Activated CD8-positive, alpha-beta memory T cell treated with anti-CD3 and anti-CD28 coated beads, Interleukin-2, amount 50 U/mL, for 48 hours (primary cell): ENCODE measurements at regions not wholly inside any gene's neighbourhood (a gene's known extent, or its start where the extent isn't known, plus 50 kb on each side); places are given as distances from the start of the nearest gene placed in this dataset.
"Not testable (repeated sequence)": the region's sequence is repeated elsewhere in the genome, so short reads cannot be mapped to it uniquely, and the experiment has no call there.

Experiments used
- DNase-seq: peaks from one replicate; pipeline ENCODE4 v3.0.0-alpha.2; 2020

DNA sequence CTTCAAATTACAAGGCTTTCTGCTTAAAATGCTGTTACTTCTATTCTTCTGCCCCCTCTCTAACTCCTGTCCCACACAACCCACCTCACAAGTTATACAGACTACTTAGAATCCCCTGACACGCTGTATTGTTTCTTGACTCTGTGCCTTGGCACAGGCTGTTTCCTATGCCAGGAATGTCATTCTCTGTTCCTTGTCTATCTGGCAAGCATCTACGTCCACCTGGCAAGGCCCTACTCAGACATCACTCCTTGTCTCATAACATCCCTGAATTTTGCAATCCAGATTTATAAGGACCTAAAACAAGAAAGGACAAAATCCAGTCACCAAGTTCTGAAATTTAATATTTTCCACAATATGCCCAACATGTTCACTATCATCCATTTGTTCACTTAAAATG, 182.0 kb upstream of the CHRM3 start:
- no peak for DNase-seq

DNA sequence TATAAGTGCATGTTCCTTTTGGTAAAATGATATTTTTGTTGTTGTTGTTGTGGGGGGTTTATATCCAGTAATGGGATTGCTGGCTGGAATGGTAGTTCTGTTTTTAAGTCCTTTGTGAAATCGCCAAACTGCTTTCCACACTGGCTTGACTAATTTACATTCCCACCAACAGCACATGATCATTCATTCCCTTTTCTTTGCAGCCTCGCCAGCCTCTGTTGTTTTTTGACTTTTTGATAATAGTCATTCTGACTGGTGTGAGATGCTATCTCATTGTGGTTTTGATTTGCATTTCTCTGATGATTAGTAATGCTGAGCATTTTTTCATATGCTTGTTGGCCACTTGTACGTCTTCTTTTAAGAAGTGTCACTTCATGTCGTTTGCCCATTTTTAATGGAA, 188.5 kb upstream of the CHRM3 start:
- DNase-seq: no peak

DNA sequence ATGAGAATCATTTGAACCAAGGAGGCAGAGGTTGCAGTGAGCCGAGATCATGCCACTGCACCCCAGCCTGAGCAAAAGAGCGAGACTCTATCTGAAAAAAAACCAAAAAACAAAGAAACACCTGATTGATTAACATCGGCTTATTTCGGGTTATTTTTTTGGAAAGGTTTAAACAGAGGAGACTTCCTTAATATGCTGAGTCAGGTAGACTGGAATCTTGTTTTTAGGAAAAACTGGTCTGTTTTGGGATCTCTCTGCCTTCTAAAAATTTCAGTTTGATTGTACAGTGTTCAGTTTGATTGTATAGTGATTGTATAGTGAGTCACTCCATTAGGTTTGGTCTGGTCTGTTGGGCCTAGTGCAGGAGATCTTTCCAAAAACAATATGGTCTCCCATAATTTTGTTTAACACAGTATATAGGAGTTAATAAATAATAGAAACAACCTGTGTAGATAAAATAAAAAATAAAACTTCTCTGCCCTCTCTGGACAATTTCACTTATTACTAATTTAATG, 196.3 kb upstream of the CHRM3 start:
- no peak for DNase-seq

DNA sequence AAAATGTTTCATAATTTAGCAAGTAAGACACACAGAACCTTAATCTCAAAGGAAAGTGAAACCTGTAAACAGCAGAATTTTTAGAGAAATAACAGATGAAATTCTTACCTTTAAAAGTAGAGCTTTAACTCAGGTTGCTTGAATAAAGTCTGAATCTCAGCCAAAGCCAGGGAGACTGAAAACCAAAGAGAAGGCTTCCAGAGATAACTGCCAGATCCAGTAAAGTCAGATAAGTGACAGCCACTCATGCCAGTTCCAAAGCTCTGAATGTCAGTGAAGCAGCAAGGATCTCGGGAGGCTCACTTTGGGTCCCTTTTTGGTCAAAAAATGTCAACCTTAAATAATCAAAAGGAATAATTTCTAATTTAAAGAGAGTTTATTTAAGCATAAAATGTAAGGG, 199.9 kb upstream of the CHRM3 start:
- no peak for DNase-seq

DNA sequence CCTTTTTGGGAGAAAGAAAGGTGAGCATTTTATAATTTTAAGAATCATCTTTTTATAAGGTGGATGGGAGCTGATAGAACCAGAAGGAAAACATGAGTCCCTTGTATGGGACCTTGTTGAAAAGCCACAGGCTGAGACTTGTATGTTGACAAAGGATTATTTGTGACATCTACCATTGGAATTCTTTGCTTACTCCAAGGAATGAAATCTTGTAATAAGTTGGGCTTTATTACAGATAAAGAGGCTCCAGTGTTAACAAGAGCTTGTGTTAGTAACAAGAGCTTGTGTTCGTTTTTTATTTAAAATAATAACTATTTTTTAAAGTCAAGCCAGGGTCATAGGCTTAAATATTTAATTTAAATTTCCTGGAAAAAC, 201.1 kb upstream of the CHRM3 start:
- no peak for DNase-seq

DNA sequence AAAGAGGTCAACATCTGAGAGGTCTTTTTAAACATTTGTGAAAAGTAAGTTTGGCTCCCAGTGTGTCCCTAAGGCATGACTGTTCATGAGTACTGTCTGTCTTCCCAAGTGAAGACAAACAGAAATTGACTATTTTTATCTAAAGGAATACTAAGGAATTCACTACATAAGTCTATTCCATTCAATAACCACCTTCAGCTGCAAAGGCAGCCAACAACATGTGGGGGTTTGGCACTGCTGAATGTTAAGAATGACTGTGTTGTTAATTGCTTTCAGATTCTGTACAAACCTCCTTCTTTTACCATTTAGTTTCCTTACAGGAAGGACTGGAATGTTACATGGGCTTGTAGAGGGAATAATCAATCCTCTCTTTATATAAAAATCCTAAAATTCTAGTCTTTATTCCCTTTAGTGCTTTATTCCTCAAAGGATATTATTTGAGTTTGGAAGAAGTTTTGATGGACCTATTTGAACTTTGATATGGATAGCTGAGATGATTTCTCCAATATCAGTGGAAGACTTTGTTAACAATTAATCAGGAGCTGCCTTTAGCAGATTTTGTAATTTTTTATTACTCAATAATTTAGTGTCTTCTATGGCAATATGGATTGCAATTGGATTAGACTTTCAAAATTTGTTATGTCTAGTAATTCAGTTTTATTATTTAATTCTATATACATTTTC, 201.7 kb upstream of the CHRM3 start:
- no peak for DNase-seq

DNA sequence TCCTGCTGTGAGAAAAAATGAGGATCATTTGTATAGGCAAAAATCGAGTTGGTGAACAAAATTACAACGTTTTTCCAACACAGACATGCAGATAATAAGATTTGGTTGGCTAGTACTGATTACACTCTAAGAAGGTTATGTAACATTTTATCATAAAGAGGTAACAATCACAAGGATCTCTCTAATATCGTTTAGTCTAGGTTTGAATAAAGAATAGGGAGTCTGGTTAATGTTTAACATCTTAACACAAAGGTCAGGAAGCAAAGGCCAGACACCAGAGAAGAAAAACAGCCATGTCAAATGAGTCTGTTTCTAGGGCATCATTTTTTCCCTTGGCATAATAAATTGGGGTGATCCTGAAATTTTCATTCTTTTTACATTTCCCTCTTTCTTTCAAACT, 207.4 kb upstream of the CHRM3 start:
- no peak for DNase-seq

DNA sequence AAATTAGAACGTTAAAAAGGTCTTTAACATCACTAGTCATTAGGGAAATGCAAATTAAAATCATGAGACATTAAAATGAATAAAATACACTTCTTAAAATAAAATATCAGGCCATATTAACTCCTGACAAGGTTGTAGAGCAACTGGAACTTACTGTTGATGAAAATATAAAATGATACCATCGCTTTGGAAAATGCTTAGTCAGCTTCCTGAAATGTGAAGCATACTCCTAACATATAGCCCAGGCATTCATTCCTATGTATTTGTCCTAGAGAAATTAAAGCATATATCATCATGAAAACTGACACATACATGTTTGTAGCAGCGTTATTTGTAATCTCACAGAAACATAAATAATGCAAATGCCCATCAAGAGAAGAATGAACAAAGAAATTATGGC, 211.5 kb upstream of the CHRM3 start:
- no peak for DNase-seq

DNA sequence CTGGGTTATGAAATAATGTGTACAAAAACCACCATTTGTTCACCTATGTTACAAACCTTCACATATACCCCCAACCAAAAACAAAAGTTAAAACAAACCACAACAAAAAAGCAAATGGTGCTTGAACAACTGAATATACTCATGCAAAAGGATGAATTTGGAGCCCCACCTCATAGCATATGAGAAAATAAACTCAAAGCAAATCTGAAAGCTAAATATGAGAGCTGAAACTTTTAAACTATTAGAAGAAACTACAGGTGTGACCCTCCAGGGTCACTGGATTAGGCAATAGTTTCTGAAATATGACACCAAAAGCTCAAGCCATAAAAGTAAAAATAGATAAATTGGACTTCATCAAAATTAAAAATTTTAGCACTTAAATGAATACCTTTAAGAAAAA, 215.5 kb upstream of the CHRM3 start:
- DNase-seq: no peak

DNA sequence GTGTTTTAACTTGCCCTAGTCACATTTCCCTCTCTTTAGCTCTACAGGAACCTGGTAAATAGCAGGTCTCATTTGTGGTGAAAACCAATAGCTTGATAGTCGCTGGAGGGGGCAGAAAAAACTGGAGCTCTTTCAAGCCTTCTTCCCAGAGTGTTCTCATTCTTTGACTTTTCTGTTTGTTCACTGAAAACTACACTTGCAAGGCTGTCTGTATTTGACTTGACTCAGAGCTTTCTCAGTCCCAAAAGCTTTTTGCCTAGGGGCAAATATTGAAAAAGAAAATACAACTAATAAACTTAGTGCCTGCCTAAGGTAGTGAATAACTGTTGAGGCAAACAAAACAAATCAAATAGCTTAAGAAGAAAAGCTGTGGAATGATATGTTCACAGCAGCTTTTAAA, 217.1 kb upstream of the CHRM3 start:
- no peak for DNase-seq

DNA sequence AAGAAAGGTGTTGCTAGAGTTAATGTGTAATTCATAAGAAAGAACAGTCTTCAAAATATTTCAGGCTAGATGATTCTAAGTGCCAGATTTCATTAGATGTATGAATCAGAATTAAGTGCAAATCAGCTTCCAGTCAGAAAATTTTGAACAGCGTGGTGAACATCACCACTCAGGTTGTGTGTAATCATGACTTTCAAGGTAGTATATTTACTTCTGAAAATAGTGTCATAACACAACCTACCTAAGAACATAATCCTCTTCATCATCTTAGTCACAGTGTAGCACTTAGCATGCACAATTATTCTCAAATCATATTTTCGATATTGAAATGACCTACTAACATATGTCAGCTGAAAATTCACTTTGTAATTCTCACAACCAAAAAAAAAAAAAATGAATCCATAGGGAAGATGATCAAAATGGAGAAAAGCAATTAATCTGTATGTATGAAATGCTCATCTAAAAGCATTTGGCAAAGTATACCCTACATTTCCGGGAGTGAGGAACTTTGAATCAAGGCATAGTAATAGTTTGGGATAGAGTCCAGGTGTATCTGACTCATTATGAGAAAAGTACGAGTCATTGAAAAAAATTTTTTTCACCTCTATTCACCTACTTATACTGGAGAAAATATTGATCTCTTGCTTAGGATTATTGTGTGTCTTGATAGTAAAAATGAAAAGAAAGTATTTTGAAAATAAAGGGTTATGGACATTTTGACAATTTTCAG, 221.8 kb upstream of the CHRM3 start:
- DNase-seq: no peak

DNA sequence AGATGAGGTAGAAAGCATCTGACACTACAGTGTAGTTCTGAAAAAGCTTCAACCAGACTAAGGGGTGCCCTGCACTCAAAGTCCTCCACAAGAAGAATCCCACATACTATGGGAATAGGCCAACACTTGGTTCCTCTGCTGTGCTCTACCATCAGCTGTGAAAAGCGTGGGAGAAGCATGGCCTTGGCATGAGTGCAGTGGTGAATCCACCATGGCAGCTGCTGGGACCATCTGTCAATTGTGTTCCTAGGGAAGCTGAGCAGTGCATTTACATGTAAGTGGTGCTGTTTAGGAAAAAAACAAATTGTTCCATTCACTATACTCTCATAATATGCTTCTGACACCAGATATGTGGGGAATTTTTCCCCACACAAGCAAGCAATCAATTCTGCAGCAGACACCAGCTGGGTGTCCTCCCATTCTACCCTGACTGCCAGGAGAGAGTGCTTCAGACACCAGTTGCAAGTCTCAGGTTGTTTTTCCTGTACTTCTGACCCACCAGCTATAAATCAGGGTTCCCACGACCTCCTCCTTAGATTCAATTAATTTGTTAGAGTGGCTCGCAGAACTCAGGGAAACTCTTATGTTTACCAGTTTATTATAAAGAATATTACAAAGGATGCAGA, 230.8 kb upstream of the CHRM3 start:
- no peak for DNase-seq

DNA sequence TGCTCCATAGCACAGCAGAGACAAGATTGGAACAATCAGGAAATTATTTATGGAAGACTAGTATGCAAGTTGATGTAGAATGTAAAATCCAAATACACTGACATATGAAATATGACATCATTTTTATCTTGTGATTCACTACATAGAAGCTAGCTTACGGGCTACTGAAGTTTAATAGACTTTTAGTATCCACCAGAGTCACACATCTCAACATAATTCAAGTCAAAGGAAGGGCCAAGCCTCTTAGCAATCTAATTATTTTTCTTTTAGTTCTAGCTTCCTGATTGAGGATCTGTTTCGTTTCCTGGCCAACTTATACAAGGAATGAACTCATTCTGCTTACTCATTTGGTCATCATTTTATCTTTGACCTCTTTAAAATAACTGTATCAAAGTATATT, 234.4 kb upstream of the CHRM3 start:
- DNase-seq: no peak

DNA sequence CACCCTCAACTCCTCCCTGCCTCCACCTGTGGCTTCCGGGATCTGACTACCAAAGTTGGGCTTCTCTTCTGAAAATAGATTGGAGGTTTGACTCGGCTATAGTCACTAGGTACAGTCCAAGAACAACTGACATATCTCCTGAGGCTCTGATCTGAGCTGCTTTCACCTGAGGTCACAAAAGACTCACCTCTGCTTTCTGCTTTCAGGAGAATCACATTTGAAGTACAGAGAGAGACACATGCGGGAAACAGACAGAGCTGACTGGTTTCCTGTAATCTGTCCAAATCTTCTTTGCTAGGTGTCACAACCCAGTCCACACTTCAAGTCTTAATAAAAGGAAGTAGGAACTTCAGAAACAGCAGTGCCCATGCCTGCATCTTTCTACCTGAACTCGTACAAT, 245.4 kb upstream of the CHRM3 start:
- DNase-seq: no peak

DNA sequence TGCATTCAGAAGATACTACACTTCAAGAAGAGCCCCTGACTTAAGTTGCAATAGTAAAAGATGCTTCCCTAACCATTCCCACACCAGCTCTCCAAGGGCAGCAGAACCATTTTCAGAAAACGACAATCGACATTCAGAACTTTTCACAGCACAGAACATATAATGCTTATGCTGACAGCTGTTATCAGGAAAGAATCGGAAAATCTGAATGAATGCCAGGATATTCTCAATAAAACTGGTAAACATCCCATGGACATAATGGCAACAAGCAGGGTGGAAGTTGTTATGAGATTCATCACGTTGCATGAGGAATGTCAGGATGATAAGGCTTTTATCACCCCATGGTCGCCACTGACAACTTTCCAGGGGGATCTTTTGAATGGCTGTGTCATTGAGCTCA, 246.6 kb upstream of the CHRM3 start:
- DNase-seq: no peak

DNA sequence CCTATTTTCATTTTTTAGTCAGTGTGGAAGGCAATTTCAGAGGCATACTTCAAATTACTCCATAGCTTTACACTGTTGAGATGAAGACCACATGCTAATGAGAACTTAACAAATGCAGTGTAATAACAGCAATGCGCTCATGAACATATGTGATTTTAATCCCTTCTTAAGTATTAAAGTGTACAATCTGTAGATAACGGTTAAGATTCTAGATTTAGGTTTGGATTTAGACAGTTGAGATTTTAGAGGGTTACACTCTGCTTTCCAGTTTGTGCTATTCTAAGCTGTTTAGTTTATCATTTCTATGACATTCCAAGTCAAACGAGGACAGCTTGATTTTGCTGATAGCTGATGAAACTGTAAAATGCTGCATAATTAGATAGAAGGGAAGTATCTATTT, 257.8 kb upstream of the CHRM3 start:
- DNase-seq: no peak

DNA sequence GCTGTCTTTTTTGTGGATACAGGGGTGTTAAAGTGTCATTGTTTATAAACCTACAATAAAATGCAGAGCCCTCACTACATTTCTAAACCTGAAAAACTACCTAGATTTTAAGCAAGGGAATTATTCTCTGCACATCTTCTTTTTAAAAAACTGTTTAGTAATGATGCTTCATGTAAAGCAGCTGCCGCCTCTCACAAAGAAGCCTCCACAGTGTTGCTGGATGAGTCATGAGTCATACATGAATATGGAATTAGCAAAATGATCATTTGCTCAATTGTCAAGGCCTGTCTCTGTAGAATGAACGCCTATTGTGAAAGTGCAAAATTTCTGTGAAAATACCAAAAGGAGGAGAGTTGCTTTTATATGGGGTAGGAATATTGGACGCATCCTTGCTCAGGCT, 259.5 kb upstream of the CHRM3 start:
- no peak for DNase-seq

DNA sequence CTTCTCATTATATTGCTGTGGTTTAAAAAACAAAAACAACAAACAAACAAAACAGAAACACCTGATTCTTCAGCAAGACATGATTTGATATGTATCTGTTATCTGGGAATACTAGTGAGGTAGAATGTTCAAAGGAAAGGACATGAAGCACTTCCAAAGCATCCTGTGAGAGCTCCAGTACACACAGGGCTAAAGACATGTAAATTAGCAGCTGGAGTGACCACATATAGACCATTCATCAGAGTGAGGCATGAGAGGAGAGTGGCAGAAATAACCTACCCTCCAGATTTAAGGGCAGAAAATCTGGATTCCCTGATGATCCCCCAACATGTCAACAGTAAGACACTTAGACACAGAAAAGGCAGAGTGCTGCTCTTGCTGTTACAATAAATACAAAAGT, 260.5 kb upstream of the CHRM3 start:
- no peak for DNase-seq

DNA sequence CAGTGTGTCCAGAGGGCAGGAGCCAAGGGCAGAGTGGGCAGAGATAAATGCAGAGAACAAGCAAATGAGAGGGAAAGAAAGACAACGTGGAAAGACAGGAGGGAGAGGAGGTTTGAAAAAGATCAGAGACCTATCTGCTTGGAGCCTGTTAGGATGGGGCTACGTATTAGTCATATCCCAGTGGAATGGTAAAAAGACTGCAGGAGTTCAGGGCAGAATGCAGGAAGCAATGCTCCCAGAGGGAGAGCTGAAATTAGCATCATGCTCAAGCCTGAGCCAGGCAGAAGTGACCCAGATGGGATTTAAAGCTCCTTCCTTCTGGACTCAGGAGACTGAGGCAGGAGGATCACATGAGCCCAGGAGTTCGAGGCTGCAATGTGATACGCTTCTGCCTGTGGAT, 261.3 kb upstream of the CHRM3 start:
- no peak for DNase-seq

DNA sequence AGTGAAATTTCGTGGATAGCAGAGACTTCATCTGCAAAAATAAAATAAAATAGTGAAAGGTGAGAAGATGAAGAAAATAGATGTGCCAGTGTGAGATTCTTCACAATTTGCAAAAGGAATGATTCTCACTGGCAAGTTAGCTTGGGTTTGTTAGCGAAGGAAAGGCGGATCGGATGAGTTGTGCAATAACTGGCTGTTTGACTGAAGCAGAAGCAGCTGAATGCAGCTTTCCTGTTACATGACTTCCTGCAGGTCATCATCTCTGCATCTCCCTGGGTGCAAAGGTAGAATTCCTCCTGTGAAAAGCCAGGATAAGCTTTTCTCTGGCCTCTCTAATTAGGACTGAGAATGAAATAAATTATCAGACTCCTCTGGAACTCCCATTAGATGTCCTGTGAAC, 263.1 kb upstream of the CHRM3 start:
- no peak for DNase-seq

DNA sequence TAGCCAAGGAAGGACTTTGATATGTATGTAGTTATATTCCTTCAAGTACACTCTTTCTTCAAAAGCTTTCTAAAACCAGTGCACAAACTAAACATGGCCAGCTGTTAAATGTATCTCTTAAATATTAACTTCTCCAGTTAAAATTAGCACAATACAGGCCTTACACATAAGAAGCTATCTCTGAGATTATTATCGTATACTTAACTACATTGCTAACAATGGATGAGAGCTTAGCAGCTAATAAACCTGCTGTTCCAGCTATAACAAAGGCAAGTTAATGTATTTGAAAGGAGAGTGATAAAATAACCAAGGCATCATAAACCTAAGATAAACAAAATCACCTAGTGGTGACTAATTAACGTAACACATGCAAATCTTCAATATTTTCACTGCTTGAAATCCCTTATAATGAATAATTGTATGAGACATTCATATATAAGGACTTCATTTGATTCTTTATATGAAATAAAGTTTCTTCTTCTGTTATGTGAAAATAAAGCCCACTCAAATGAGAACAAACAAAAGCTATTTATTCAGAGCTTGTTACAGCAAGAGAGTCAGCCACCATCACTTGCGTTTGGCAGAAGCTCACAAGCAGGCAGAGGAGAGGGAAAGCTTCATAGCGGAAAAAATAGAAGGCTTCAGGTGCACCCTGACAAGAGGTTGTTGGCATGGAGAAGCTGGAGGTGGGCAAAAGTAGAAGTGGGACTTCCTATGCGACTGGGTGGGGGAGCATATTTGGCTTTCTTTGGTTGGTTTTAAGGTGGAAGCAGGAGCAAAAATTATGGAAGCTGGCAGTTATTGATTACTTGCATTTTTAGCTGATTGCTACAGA, 274.1 kb upstream of the CHRM3 start:
- no peak for DNase-seq

DNA sequence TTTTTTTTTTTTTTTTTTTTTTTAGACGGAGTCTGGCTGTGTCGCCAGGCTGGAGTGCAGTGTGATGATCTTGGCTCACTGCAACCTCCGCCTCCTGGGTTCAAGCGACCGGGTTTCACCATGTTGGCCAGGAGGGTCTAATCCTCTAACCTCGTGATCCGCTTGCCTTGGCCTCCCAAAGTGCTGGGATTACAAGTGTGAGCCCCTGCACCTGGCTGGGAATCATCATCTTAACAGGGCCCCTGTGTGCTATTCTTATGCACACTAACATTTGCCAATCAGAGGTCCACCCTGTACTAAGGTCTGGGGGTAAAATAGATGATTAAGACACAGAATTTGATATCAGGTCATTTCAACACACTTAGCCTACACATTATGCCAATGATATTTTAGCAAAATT, 278.7 kb upstream of the CHRM3 start:
- DNase-seq: no peak

DNA sequence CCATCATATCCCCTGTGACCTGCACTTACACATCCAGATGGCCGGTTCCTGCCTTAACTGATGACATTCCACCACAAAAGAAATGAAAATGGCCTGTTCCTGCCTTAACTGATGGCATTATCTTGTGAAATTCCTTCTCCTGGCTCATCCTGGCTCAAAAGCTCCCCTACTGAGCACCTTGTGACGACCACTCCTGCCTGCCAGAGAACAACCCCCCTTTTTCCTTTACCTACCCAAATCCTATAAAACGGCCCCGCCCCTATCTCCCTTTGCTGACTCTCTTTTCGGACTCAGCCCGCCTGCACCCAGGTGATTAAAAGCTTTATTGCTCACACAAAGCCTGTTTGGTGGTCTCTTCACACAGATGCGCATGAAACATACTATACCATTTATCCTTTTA, 279.7 kb upstream of the CHRM3 start:
- not testable (repeated sequence) for DNase-seq
